ENCODE measurements at regions not wholly inside any gene's neighbourhood (a gene's known extent, or its start where the extent isn't known, plus 50 kb on each side); places are given as distances from the start of the nearest gene placed in this dataset.
A peak's percentile ranks its signal among the peaks of the same experiment; 100 is the strongest.

- intact Hi-C loops (cut with DNase I): no loop called here
- no peaks in the 10 kb centered on the region for H3K27me3 ChIP-seq
- no peak overlapping the region for H3K4me3 ChIP-seq
- peaks cover 6 to 7% of the 10 kb centered on the region in 2 donors for H3K4me1 ChIP-seq
- H3K9me3 ChIP-seq: no peaks in the 10 kb centered on the region
- DNase-seq (peak in 3 of 4 donors; percentile 42 to 67 (median 62)), ATAC-seq (peak; percentile 72)
- H3K27ac ChIP-seq: no peak overlapping the region
- H3K36me3 ChIP-seq: no peaks in the 10 kb centered on the region
- TF ChIP-seq, protein P1, sequence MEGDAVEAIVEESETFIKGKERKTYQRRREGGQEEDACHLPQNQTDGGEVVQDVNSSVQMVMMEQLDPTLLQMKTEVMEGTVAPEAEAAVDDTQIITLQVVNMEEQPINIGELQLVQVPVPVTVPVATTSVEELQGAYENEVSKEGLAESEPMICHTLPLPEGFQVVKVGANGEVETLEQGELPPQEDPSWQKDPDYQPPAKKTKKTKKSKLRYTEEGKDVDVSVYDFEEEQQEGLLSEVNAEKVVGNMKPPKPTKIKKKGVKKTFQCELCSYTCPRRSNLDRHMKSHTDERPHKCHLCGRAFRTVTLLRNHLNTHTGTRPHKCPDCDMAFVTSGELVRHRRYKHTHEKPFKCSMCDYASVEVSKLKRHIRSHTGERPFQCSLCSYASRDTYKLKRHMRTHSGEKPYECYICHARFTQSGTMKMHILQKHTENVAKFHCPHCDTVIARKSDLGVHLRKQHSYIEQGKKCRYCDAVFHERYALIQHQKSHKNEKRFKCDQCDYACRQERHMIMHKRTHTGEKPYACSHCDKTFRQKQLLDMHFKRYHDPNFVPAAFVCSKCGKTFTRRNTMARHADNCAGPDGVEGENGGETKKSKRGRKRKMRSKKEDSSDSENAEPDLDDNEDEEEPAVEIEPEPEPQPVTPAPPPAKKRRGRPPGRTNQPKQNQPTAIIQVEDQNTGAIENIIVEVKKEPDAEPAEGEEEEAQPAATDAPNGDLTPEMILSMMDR (IDR thresholded peaks at IDR 0.05): peak; percentile 74 to 88
These were observed 137.5 kb upstream of the CPM start for GRCh38 chr12:69070319-69071090.

GRCh38 chr12:69071091-69071370, 138.1 kb upstream of the CPM start:
- TF ChIP-seq, protein P1 (IDR thresholded peaks at IDR 0.05): no peak
- DNase-seq (no peak), ATAC-seq (no peak)
- no peaks in the 10 kb centered on the region for H3K36me3 ChIP-seq
- H3K27me3 ChIP-seq: no peaks in the 10 kb centered on the region
- H3K27ac ChIP-seq: no peak overlapping the region
- intact Hi-C loops (cut with DNase I): no loop called here
- peaks cover 6 to 7% of the 10 kb centered on the region in 2 donors for H3K4me1 ChIP-seq
- no peaks in the 10 kb centered on the region for H3K9me3 ChIP-seq
- no peak overlapping the region for H3K4me3 ChIP-seq

DNA sequence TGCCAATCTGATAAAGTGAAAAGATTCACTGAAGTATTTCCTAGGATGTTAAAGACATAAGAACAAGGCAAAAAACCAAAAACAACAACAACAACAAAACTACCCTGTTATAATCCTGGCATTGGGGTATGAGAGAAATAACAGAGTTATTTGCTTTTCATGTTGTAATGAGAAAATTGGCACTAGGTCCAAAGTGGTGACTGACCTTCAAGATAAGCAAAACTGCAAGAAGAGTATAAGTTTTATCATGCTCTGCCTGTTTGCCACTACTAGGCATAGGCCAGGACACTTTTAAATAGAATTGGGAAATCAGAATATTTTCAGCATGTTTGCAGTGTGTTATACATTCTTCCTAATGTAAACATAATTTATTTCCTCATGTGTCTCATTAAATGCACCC, 140.1 kb upstream of the CPM start:
- H3K4me3 ChIP-seq: no peak overlapping the region
- no peaks in the 10 kb centered on the region for H3K36me3 ChIP-seq
- intact Hi-C loops (cut with DNase I): no loop called here
- H3K4me1 ChIP-seq: no peaks in the 10 kb centered on the region
- H3K9me3 ChIP-seq: no peaks in the 10 kb centered on the region
- H3K27ac ChIP-seq: no peak overlapping the region
- TF ChIP-seq, protein P1 (IDR thresholded peaks at IDR 0.05): no peak
- no peaks in the 10 kb centered on the region for H3K27me3 ChIP-seq
- DNase-seq: no peak
- ATAC-seq: no peak

DNA sequence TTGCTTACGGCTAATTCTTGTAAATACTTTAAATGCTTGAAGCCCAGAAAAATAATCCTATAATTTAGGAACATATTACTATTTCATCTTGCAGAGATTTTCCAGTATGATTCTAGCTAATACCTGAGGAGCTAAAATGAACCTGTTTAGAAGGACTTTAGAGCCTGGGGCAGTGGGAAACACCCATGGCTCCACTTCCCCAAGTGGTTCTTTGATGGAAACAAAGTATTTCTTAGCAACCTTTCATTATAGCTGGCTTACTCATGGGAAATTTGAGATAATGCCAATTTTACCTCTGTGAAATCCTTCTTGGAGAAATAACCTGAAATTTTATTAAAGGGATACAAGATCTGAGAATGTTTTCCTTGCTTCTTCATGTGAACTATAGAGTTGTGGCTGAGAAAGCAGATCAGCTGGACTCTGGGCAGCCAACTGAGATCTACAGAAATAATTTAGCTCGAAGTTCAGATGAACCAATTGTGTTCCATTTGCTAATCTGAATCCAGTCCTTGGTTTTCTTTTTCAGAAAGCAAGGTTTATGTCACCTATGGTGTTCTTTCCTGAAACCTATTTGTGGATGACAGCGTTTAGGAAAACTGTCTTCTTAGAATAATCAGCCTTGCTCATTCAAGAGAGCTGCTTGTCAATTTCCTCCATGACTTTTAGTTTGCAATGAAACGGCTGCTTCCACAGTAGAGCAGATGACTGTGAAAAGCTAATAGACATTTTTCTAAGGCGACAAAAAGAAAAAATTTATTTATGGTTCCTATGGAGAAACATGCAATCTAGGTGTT, 141.8 kb upstream of the CPM start:
- no peaks in the 10 kb centered on the region for H3K27me3 ChIP-seq
- TF ChIP-seq, protein P1 (IDR thresholded peaks at IDR 0.05): no peak
- H3K27ac ChIP-seq: no peak overlapping the region
- no peak for DNase-seq
- no peaks in the 10 kb centered on the region for H3K36me3 ChIP-seq
- intact Hi-C loops (cut with DNase I): no loop called here
- no peak for ATAC-seq
- no peak overlapping the region for H3K4me3 ChIP-seq
- H3K9me3 ChIP-seq: no peaks in the 10 kb centered on the region
- H3K4me1 ChIP-seq: no peaks in the 10 kb centered on the region

DNA sequence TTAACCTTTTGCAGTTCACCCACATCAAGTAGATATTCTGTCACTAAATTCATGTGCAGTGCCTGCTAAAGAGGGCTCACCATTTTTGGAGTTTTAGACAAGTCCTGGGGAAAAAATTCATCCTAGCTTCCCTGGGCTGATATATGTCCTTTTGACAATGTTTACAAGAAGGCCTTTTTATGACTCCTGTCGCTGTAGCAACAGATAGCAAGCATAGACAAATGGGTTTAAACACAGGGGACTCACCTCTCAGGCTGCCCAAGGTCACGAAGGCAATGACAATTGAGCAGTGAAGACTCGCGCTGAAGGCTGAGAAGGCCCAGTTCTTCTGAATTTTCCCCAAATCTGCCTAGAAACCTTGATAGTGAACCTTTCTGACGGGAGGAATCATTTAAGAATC, 150.7 kb upstream of the CPM start:
- ATAC-seq (no peak), DNase-seq (no peak)
- Histone ChIP-seq H3K9me3 (no peaks in the 10 kb centered on the region), H3K36me3 (no peaks in the 10 kb centered on the region), H3K4me3 (no peak overlapping the region), H3K27me3 (no peaks in the 10 kb centered on the region), H3K4me1 (no peaks in the 10 kb centered on the region), H3K27ac (no peak overlapping the region)
- intact Hi-C loops (cut with DNase I): no loop called here
- TF ChIP-seq, protein P1 (IDR thresholded peaks at IDR 0.05): no peak
